ENCODE measurements at regions not wholly inside any gene's neighbourhood (a gene's known extent, or its start where the extent isn't known, plus 50 kb on each side); places are given as distances from the start of the nearest gene placed in this dataset.
A peak's percentile ranks its signal among the peaks of the same experiment; 100 is the strongest.

DNA sequence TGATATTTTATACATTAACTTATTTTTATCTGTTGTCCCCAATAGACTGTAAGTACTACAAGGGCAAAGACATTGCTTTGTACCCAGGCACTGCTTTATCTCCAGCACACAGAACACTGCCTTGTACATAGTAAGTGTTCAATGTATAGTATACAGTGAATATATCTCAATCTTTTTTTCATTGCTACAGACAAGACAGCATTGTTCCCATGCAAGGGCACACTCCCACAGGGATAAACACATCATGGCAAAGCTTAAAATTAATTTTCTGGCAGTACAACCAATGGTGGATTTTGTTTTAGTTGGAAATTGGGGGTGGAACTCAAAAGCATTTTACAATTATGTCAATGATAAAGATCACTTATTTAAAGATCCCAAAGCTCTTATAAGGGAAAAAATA is 112.3 kb upstream of the EEA1 start:
- no peak for DNase-seq (ENCODE audit: low read depth in 4 of 4, low spot score in 3 of 4)

DNA sequence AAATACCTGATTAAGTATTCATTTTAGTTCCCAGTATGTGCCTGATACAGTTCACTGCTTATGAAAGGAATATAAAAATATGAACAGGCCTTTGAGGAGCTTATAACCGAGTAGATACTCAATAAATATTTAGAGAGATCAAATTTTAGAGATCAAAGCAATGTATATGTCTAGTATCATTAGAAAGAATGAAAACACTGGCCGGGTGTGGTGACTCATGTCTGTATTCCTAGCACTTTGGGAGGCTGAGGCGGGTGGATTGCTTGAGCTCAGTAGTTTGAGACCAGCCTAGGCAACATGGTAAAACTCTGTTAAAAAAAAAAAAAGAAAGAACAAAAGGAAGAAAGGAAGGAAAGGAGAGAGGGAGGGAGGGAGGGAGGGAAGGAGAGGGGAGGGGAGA is 113.2 kb upstream of the EEA1 start:
- no peak for DNase-seq (ENCODE audit: low read depth in 4 of 4, low spot score in 3 of 4)

DNA sequence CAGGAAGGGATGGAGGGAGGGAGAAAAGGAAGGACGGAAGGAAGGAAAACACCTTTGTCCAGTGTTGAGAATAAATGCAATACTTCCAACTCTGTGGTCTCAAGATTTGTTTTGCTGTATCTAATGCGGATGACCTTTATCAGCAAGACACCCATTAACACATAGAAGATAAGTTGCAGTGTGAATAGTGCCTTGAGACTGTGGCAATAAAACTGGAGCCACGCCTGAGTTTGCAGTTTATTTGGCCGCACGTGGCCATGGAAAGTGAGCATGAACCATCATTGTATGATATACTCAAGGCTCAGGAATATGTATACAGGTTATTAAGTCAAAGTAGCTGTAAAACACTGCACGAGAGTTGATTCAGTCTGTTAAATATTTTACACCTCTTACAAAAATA is 113.6 kb upstream of the EEA1 start:
- DNase-seq (ENCODE audit: low read depth in 4 of 4, low spot score in 3 of 4), result no peak

GRCh38 chr12:93043192-93043876 is 114.2 kb upstream of the EEA1 start:
- DNase-seq (ENCODE audit: low read depth in 4 of 4, low spot score in 3 of 4), result no peak

GRCh38 chr12:93043877-93044209 is 114.7 kb upstream of the EEA1 start:
- no peak for DNase-seq (ENCODE audit: low read depth in 4 of 4, low spot score in 3 of 4)

DNA sequence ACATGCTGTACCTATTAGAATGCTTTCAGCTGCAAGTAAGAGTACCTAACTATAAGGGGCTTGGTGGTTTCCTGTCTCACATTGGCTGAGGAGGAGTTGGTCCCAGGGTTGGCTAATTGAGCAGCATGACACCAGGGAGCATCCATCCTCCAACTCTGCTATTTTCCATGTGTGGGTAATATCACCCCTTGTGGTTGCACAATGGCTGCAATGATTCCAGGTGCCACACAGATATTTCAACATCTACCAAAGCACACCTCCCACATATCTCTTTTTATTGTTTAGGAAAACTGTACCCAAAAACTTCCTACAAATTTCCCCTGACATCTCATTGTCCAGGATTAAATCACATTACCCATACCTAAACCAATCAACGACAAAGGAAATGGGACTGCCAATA is 118.0 kb upstream of the EEA1 start:
- DNase-seq (ENCODE audit: low read depth in 4 of 4, low spot score in 3 of 4), result no peak

GRCh38 chr12:93048656-93049055 is 119.6 kb upstream of the EEA1 start:
- no peak for DNase-seq (ENCODE audit: low read depth in 4 of 4, low spot score in 3 of 4)

DNA sequence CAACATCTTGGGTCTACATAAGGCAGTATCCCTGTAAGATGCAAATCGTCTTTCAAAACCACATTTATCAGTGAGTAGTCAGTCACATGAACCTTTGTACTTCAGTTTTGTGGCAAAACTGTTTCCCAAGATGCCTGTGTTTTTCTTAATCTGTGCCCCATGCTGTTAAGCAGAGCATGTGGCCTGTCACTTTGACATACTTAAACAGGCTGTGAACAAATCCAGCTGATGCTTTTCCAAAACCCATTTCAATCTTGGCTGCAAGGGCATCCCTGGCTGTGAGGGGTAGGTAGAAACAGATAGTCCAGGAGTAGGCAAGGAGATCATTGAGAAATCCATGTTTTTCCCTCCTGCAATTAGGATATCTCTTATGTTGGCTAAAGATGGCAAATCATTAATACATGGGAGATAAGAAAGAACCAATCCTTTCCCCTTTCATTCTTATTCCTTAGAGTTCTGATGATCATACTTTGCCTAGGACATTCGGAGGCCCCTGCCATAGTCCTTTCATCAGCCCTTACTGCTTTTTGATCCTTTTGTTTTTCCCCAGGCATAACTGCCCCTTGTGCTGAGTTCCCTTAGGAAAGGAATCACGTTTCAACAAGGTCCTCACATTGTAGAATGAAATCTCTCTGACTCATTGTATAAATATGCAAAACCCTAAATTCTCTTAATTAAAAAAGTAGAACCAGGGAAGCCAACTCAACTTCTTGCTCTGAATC is 121.1 kb upstream of the EEA1 start:
- no peak for DNase-seq (ENCODE audit: low read depth in 4 of 4, low spot score in 3 of 4)

DNA sequence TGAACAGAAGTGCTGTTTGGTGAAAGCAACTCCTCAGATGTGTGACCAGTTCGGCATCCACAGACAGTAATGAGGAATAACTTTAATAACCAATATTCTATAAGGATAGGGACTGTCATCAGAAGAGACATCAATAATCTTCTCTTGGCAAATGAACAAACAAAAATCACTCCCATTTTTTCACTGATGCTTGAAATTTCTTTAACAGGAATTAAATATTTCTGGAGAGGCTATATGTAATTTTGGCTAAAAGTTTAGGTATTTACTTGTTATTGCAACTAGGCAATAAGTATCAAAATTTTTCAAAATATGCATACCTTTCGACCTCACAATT is 121.6 kb upstream of the EEA1 start:
- DNase-seq (ENCODE audit: low read depth in 4 of 4, low spot score in 3 of 4), result no peak

DNA sequence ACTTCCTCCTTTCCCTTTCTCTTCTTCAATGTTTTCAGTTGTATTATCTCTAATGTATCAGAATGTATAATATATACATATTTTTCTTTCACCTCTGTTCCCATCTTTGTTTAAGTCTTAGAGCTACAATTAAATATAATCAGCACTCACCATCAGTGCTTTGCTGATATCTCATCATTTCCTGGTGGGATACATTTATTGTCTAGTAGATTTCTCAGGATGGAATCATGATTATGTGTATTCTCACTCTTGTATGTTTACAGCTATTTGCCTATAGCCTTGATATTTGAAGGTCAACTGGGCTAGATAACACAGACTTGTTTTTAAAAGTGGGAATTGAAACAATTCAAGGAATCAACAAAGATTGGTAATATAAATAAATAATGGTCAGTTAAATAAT is 124.9 kb upstream of the EEA1 start:
- no peak for DNase-seq (ENCODE audit: low read depth in 4 of 4, low spot score in 3 of 4)

GRCh38 chr12:93055221-93055620 is 126.1 kb upstream of the EEA1 start:
- no peak for DNase-seq (ENCODE audit: low read depth in 4 of 4, low spot score in 3 of 4)

GRCh38 chr12:93056971-93057535 is 128.0 kb upstream of the EEA1 start:
- no peak for DNase-seq (ENCODE audit: low read depth in 4 of 4, low spot score in 3 of 4)

DNA sequence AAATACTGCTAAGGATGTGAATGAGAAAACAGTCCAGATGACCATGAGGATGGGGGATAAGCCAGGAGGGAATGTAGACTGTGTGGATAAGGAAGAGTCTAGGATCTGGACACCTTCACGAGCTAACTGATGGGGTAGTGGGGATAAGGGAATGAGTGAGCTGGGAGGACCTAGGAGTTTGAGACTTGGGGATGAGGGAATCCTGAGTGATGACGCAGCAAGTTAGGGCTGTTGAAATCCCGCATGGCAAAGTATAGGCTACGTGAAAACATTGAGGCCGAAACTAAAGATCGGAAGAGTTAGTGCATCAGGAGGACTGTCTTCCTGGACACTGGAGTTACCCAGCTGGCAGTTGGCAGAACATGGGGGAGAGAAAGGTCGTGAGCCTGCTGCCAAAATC is 129.2 kb upstream of the EEA1 start:
- no peak for DNase-seq (ENCODE audit: low read depth in 4 of 4, low spot score in 3 of 4)

GRCh38 chr12:93059288-93059687 is 130.2 kb upstream of the EEA1 start:
- DNase-seq (ENCODE audit: low read depth in 4 of 4, low spot score in 3 of 4), result no peak

- no peak for DNase-seq (ENCODE audit: low read depth in 4 of 4, low spot score in 3 of 4)
Observed at GRCh38 chr12:93059925-93060665, 131.0 kb upstream of the EEA1 start.

DNA sequence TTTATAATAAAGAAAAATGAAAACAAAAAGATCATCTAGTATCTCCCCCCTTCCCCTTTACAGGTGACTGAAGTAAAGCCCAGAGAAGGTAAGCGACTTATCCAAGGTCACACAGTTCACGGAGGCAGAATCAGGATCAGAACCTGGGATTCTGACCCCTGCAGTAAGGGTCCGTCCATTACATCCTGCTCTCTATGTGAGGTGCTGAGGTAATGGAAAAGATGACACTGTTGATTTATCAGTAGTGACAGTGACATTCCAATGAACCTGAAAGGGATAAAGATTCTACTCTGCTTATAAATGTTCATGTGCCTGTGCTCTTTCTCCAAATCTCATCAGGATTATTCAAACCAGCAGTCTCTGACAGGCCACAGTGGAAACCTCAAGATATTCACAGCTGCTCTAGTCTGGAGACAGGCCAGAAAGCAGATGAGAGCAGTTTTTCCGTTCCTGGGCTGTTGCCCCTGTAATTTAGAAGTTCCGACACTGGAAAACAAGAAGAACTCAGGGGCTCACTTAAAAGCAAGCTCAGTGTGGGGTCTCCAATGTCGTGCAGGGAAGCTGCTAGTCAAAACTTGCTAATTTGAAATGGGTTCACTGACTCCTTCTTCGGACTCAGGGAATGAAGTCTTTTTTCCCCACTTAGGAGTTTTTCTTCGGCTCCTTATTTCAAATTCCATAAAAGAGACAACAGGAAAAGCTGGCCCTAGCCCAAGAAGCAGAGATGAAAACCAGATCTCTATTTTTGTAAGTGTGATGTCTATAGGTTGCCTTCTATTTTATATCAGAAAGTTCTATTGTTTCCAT is 131.8 kb upstream of the EEA1 start:
- peak; percentile 26 to 35 (median 30) for DNase-seq (ENCODE audit: low read depth in 4 of 4, low spot score in 3 of 4)

DNA sequence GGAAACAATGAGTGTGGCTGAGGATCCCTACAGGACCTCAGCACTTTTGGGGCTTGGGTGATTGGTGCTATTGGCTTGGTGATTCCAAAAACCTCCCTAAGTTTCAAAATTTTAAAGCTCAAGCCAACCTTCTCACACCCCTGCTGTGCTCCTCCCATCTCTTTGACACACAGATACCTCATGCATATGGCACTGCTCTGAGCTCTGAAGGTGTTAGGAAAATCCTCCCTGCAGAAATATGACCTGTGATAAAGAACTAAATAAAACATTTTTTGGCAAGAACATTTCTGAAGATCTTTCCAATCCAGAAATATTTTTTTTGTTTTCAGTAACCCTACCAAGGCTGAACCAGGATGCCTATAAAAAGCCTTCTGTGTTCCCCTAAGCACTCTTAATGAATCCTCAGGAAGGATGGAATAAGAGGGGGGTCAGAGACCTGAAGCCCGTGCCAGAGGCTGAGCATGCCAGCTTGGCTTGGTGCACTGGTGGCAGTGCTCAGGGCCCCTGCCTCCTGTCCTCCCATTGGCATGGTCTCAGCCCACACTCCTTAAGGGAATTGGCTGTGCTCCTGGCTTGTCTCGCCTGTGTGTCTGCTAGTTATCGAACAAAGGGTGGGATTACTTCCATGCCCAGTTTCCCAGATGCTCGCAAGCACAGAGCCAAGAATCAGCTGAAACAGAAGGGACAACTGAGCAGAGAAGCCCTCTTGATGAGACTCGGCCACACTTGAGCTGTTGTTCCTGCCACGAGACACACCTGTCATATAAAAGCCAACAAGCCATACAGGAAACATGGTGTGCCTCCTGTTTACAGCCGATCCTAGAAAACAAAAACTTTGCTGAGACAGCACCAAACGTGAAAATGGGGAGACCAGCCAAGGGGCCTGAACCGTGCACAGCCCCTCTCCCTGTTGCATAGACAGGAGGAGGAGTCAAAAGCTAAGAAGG is 132.7 kb upstream of the EEA1 start:
- no peak for DNase-seq (ENCODE audit: low read depth in 4 of 4, low spot score in 3 of 4)

GRCh38 chr12:93065896-93066295 is 136.8 kb upstream of the EEA1 start:
- no peak for DNase-seq (ENCODE audit: low read depth in 4 of 4, low spot score in 3 of 4)

GRCh38 chr12:93072340-93072739 is 143.2 kb upstream of the EEA1 start:
- DNase-seq (ENCODE audit: low read depth in 4 of 4, low spot score in 3 of 4), result no peak

- DNase-seq (ENCODE audit: low read depth in 4 of 4, low spot score in 3 of 4), result no peak
Observed at GRCh38 chr12:93073324-93073723, 144.2 kb upstream of the EEA1 start.
